ENCODE measurements at regions not wholly inside any gene's neighbourhood (a gene's known extent, or its start where the extent isn't known, plus 50 kb on each side); places are given as distances from the start of the nearest gene placed in this dataset.

DNA sequence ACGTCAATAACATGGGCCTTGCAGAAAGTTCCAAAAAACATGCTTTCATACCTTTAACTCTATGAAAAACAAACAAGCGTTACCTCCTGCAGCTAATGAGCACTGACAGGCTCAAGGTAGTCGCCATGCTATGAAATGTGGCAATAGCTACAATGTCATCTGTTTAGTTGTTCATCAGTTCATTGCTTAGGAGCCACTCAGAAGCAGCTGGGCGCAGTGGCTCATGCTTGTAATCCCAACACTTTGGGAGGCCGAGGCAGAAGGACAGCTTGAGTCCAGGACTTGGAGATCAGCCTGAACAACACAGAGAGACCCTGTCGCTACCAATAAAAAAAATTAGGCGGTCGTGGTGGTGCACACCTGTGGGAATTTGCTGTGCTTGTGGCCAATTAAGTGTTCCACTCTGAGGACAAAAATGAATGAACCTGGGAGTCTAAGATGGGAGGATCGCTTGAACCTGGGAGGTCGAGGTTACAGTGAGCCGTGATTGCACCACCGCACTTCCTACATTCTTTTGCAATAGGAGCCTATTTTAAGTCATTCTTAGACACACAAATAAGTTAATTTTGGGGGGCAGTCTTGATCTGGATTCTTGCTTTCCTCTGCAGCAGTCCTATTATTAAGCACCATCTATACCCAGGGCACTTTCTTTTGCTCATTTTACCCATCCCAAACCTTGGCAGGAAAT lies 276.2 kb upstream of the KLF14 start:
- in situ Hi-C loops (cut with MboI; ENCODE audit: low sequenced_read_pairs) = no loop called here

DNA sequence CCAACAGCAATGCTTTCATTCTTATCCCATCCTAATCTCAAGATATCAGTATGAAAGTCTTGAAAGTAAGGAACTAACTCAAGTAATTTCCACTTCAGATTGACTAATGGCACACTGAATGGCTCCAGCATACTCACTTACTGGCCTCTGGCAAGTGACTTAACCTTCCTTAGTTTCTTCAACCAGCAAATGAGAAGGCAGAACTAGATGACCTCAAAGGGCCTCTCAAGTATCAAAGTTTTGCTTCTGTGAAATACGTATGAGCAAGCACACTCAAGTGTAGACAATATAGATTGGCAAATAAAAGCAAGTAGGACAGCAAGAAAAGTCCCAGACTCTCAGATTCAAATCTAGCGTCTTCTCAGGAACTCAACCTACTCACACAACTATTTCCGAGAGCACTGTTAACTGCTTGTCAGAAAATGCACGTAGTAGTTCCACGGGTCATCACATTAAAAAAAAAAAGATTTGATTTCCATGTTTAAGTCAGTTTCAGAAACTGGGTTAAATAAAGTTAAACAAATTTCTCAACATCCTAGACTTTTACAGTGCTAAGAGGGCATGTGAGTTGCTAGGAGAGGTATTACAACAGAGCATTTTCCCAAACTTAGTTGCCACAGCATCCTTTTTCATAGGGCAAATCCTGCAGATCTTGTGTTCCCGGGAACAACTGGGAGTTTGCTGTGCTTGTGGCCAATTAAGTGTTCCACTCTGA lies 276.9 kb upstream of the KLF14 start:
- in situ Hi-C loops (cut with MboI; ENCODE audit: low sequenced_read_pairs) = no loop called here

DNA sequence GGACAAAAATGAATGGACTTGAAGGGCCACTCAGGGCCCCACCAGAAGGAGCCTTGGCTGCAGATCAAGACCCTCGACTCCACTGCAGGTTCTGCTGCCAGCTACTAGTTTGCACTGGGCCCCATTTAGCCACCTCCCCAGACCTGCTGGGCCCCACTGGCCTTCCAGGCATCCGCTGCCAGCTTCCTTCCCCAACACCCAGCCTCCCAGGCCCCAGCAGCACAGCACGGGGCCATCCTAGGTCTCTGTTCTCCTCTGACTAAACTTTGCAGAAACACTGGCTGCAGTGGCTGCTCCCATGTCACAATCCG lies 277.4 kb upstream of the KLF14 start:
- in situ Hi-C loops (cut with MboI; ENCODE audit: low sequenced_read_pairs) = no loop called here

DNA sequence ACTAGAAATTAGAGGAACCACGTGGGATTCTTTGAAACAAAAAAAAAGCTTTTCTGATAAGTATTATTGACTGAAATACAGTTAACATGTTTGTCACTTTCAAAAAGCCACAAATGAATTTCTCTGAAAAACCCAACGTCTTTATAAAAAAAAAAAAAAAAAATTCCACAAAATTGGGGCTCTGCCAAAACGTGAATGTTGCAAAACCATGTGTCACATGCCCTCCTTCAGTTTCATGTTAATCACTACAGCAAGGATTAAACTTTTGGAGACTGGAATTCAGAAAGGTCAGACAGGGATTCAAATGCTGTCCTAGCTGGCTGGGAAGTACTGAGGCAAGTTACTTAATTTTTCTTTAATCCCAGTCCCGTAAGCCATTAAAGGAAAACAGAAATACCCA lies 278.0 kb upstream of the KLF14 start:
- in situ Hi-C loops (cut with MboI; ENCODE audit: low sequenced_read_pairs) = no loop called here

DNA sequence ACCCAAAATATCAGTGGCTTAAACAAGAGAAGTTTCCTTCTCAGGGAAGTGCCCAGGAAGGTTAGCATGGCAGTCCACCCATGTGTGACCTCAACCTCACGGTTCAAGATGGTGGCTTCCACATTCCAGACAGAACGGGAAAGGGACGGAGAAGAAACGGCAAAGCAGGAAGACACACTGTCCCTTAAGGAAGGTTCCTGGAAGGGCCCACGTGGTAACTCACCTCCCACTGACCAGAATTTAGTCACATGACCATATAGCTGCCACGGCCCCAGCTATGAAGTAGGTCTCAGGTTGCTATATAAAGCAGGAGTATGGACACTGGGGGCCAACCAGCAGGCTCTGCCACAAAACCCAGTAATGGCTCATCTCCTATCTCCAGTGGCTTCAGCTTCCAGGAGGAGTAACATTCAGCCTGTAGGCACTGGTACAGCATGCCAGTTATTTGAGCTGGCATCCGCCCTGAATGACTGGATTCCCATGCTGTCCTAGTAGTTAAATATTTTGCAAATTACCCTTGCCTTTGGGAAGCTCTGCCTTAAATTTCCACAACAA lies 278.5 kb upstream of the KLF14 start:
- in situ Hi-C loops (cut with MboI; ENCODE audit: low sequenced_read_pairs) = no loop called here

DNA sequence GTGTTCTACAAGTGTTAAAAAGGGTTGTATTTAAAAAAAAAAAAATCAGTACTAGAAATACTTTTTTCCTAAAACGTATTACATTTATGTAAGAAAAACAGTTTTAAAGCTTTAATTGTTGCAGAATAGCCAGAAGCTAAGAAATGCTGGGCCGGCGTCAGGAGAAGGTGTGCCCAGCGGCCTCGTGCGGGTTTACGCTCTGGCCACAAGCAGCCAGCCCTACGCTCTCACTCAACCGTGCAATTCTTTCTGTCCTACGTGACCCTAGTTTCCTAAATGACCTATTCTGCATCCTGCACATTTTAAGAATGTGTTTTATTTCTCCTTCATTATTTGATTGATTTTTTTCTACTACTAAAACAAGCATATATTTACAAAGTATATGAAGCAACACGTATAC lies 279.7 kb upstream of the KLF14 start:
- in situ Hi-C loops (cut with MboI; ENCODE audit: low sequenced_read_pairs) = no loop called here

DNA sequence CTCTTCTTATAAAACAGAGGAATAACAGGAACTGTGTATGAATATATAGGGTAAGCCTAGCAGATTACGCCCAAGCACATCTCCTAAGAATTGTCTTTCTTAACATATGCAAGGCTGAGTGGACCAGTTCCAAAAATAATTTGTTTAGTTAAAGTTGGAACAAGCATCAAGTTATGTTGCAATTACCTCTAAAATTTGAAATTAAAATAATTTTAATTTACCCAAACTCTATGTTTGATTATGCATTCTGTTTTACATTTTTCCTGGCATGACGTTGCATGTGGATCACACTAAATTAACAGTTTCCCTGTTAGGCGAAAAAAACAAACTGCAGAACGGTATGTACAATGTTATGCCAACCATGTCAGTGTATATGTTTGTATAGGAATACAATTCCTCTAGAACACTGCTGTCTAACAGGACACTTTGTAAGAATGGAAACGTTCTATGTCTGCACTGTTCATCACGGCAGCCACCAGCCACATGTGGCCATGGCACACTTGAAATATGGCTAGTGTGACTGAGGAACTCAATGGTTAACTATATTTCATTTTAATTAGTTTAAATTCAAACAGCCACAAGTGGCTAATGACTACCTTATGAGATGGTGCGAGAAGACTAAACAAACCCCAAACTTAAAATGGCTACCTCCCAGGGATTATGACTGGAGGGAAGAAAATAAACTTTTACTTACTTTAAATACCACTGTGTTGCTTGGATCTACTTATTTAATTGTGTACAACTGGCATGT lies 281.1 kb upstream of the KLF14 start:
- in situ Hi-C loops (cut with MboI; ENCODE audit: low sequenced_read_pairs) = no loop called here

DNA sequence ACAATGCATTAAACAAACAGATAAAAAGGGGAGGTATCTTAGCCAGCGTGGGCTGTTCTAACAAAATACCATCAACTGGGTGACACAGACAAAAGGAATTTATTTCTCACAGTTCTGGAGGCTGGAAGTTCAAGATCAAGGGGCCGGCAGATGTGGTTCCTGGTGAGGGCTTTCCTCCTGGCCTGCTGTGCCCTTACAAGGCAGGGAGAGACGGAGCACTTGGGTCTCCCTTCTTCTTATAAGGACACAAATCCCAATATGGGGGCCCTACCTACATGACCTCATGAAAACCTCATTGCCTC lies 281.6 kb upstream of the KLF14 start:
- in situ Hi-C loops (cut with MboI; ENCODE audit: low sequenced_read_pairs) = no loop called here

DNA sequence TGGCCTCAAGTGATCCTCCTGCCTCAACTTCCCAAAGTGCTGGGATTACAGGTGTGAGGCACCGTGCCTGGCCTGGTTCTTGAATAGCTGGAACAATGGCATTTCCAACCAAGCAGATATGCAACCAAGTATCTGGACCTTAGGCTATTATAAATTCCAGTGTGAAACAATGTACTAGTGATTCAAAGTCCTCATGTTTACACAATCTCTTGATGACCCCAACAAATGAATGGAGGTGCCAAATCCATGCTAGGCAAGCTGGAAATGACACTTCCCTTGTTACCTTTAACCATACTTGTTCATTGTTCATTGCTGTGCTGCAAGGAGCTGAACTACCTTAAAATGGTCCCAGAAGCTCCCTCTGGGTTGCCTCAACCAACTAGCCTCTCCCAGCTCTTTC lies 282.2 kb upstream of the KLF14 start:
- in situ Hi-C loops (cut with MboI; ENCODE audit: low sequenced_read_pairs) = no loop called here

DNA sequence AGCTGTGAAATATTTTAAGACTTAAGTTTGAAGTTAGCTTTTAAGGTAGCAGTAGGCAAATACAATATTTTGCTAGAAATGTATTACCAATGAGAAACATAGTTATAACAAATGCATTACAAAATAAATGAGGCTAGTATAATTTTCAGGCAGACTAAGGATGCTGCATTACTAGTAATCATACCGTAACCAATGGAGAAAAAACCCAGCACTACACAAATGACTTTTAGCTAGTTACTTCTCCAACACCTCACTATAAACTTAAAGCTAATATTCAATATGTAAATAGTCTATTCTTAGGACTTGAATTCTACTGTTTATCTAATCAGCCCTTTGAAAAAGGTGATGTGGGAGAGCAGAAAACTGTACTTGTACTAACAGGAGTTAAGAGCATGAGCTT lies 285.3 kb upstream of the KLF14 start:
- in situ Hi-C loops (cut with MboI; ENCODE audit: low sequenced_read_pairs) = no loop called here

DNA sequence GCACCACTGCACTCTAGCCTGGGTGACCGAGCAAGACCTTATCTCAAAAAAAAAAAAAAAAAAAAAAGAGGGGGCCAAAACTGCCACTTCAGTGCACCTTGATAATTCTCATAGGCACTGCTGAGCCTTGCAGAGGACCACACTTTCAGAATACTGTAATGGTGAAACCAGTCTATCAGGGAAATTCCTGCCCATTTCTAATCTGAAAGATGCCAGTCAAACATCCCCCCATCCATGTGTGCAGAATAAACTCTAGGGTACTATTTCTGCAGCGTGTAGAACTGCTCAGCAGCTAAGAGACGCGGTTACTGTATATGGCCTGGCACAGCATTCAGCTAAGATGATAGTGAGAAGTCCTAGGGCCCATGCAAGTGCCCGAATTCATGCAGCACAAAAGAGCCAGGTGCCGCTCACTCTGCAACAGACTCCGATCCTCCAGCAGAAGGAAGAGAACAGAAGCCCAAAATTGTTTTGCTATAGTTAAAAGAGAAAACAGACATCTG lies 286.8 kb upstream of the KLF14 start:
- in situ Hi-C loops (cut with MboI; ENCODE audit: low sequenced_read_pairs) = no loop called here

DNA sequence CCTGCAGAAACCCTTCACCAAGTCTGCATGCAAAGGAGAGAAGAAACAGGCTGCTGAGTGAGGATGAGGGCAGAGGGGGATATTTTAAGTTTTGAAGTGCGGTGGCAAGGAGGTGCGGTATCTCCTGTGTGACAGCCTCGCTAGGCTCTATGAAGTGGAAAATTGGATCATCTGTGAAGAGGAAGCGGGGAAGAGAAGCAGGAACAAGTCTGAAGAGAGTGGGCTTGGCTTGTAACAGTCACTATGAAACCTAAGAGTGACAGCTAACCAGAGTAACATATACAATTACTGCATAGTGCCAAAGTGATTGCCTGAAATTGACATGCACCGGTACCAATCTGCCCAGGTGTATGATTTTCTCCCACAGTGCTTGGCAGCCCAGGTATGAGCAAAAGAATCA lies 287.5 kb upstream of the KLF14 start:
- in situ Hi-C loops (cut with MboI; ENCODE audit: low sequenced_read_pairs) = no loop called here

DNA sequence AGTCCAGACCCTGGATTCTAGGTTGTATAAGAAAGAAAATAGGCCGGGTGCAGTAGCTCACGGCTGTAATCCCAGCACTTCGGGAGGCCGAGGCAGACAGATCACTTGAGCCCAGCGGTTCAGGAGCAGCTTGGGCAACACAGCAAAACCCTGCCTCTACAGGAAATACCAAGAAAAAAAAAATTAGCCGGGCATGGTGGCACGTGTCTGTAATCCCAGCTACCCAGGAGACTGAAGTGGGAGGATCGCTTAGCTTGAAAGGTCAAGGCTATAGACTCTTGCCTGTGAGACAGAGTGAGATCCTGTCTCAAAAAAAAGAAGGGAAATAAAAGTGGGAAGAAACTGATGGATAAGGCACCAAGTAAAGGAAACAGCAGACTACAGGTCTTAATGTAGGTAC lies 287.9 kb upstream of the KLF14 start:
- in situ Hi-C loops (cut with MboI; ENCODE audit: low sequenced_read_pairs) = no loop called here

DNA sequence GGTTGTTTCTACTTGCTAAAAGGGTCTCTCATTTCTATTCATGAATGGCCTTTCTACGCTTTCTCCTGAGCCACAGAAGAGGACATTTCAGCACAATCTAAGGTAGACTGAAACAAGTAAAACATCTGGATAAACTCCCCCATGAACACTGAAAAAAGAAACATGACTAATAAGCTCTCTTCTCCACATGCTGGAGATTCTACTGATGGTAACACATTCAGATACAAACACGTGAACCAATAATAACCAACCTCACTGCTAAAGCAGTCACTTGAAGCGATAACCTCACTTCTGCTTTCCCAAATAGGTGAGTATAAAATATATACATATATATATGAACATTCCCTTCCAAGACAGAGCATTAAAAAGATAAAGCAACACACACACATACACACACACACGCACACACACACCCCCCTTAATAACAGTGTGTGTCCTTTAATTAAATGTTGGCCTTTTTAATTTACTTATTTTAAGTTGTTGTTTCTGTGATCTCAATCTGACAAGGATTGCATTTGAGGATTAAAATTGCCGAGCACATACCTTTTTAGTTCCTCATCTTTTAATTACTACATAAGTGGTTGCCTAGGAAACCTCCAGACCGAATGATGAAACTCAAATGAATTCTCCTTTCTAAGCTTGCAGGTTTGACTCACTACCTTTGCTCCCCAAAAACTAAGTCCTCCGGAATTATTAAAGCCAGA lies 292.4 kb upstream of the KLF14 start:
- in situ Hi-C loops (cut with MboI; ENCODE audit: low sequenced_read_pairs) = no loop called here

DNA sequence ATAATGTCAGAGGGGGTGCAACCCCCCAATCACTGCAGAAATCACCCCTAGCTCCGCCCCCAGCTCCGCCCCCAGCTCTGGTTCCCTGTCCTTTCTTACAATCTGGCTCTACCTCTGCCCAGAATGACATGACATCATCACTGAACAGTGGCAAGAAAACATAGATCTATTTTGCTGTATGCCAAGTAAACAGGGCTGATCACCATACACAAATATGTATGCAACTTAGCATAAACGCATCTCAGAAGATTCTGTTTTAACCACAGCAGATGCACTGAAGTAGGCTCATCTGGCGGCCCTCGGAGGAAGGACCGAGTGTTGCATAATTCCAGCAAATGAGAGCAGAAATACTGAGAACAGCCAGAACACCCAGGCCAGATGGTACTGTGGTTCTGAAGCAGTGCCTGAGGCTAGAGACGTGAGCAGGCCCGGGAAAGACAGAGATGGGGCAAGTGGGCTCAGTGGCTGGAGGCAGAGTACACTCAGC lies 293.3 kb upstream of the KLF14 start:
- in situ Hi-C loops (cut with MboI; ENCODE audit: low sequenced_read_pairs) = no loop called here

DNA sequence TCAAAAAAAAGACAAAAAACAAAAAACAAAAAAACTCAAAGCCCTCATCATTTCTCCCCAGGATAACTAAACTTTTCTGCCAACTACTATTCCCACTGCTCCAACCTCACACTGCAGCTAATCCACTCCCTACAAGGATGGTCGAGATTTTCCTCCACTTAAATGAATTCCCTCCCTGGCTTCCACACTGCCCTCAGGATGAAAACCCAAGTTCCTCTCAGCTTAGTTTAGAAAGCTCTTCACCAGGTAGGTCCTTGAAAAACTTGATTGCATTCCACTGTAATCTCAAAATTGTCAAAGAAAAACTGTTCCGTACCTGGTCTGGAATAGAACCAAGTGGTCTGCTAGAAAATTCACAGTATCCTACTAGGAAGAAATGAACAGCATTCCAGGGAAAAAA lies 294.3 kb upstream of the KLF14 start:
- in situ Hi-C loops (cut with MboI; ENCODE audit: low sequenced_read_pairs) = no loop called here

DNA sequence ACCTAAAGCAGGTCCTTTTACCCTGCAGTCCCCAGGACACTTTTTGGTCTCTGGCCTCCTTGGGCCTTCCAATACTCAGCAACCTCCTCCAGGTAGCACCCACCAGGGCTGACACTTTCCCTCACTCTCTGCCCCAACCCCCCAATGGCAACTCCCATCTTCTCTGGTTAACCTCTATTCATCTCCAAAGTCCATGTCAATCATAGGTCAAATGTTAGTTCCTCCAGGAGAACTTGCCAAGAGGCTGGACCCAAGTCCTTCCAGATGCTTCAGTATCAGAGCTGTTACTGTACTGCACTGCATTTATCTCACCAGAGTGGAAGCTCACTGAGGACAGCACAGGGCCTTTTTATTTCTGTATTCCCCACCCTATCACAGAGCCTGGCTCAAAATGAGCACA lies 295.0 kb upstream of the KLF14 start:
- in situ Hi-C loops (cut with MboI; ENCODE audit: low sequenced_read_pairs) = no loop called here

DNA sequence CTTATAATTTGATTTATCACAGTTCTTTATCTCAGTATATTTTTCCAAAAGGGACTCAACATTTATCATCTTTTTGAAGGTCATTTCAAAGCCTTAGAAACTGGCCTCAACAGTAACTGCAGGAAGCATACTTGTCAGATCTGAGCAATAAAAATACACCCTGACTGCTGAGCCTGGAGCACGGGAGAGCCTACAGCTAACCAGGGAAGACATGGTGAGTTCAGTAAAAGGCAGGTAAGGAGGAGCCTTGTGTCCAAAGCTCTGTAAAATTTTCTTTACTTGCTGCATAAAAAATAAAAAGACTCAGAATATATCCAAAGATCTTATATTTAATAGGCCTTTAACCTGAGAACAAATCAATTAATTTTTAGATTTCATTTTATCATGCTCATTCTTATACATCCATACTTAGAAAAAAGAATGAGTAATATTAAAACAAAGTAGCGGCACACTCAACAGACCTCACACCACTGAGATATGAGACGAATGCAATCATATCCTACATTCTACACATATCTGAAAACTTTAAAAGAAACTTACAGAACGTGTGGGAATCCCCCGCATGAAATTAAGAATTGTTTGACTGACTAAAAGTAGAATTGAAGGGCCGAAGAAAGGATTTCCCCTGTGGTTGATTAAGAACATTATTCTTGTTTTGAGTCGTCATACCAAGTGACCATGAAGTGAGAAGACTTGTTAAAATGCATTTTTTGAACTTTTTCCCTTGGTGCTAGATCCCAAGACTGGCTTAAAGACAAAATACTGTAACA lies 296.4 kb upstream of the MKLN1 start:
- in situ Hi-C loops (cut with MboI; ENCODE audit: low sequenced_read_pairs) = no loop called here

DNA sequence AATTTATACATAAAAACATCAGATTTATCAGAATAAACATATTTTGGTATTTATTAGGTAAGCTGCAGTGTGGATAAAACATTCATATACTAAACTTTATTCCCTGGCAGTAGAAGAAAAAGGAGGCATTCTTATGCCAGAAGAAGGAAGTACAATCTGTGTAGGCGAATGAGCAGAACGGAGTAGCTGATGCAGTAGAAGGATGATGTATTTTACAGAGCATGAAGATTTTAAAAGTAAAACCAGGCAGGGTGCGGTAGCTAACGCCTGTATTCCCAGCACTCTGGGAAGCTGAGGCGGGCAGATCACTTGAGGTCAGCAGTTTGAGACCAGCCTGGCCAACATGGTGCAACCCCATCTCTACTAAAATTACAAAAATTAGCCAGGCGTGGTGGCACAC lies 294.9 kb upstream of the MKLN1 start:
- in situ Hi-C loops (cut with MboI; ENCODE audit: low sequenced_read_pairs) = no loop called here

DNA sequence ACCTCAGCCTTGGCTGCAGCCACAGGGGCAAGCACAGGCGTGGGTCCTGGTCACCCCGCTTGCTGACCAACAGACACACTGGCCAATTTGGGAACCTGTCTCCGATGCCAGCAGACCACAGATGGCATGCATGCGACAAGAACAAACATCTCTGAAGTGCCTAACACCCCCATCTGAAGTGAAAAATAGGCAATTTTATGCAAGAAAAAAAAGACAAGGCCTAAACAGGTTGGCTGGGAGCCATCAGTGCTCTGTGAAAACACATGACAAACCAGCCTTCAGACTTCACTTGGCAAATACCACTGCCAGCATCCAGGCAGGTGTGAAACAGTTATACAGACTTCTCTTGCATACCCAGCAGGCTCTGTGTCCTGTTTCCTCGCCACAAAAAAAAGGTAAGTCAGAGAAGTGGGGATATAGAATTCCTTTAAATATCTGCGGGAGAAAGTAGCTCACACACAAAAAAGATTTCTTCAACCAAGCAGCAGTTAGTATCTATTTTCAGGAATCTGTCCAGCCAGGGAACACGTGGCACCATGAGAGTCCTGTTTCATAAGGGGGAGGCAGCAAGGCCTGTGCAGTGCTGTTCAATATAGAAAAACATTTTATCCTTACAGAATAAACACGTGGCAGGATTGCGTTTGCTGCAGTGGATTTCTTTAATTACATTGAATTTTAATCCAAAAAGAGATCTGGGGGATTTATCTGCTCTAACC lies 293.4 kb upstream of the MKLN1 start:
- in situ Hi-C loops (cut with MboI; ENCODE audit: low sequenced_read_pairs) = no loop called here
